ENCODE measurements at regions not wholly inside any gene's neighbourhood (a gene's known extent, or its start where the extent isn't known, plus 50 kb on each side); places are given as distances from the start of the nearest gene placed in this dataset.

GRCh38 chr17:70235252-70235651 lies 65.9 kb downstream of the KCNJ2 start:
- Histone ChIP-seq H3K27me3 (ENCODE audit: insufficient read depth) (no peaks in the 10 kb centered on the region), H3K4me1 (ENCODE audit: insufficient read depth) (no peaks in the 10 kb centered on the region), H3K79me2 (replicated peaks; ENCODE audit: insufficient read depth) (no peaks in the 10 kb centered on the region), H3K4me3 (no peak overlapping the region), H3F3A (replicated peaks; ENCODE audit: low read depth) (no peaks in the 10 kb centered on the region), H4K20me1 (replicated peaks; ENCODE audit: insufficient read depth) (no peaks in the 10 kb centered on the region), H3K27ac (ENCODE audit: low read depth) (no peak overlapping the region), H3K4me2 (no peak overlapping the region), H2AFZ (no peak overlapping the region), H3K9me2 (ENCODE audit: insufficient read depth) (no peaks in the 10 kb centered on the region; the same call in 1 of the 2 replicates), H3K36me3 (ENCODE audit: insufficient read depth) (no peaks in the 10 kb centered on the region)
- Mint-ChIP-seq H3K27ac (no peak overlapping the region), H3K4me3 (no peak overlapping the region), H3K27me3 (ENCODE audit: insufficient read depth, low read depth, poor library complexity) (peaks cover 3% of the 10 kb centered on the region), H3K9me3 (peaks cover 3% of the 10 kb centered on the region; the same call in 1 of the 3 replicates), H3K36me3 (ENCODE audit: low read depth) (no peaks in the 10 kb centered on the region), H3K4me1 (no peaks in the 10 kb centered on the region)
- DNase-seq (ENCODE audit: low spot score) (no peak), ATAC-seq (no peak)
- no peak for TF ChIP-seq CREB1 (CRISPR knock-in tag; IDR thresholded peaks at IDR 0.05; ENCODE audit: low read depth)
- TF ChIP-seq ZNF114 (CRISPR knock-in tag; IDR thresholded peaks at IDR 0.05) = no peak
- TF ChIP-seq ZNF331 (CRISPR knock-in tag; IDR thresholded peaks at IDR 0.05; ENCODE audit: low read depth) = no peak
- no peak for TF ChIP-seq EZH2phosphoT487 (IDR thresholded peaks at IDR 0.05; ENCODE audit: unreplicated experiment)
- TF ChIP-seq POLR2AphosphoS5 (IDR thresholded peaks at IDR 0.05; ENCODE audit: low read depth) = no peak

- Histone ChIP-seq H3K27me3 (ENCODE audit: insufficient read depth) (no peaks in the 10 kb centered on the region), H3K36me3 (ENCODE audit: insufficient read depth) (no peaks in the 10 kb centered on the region), H4K20me1 (replicated peaks; ENCODE audit: insufficient read depth) (no peaks in the 10 kb centered on the region), H3K4me1 (ENCODE audit: insufficient read depth) (no peaks in the 10 kb centered on the region), H3K4me2 (no peak overlapping the region), H3K9me2 (ENCODE audit: insufficient read depth) (no peaks in the 10 kb centered on the region; the same call in 1 of the 2 replicates), H3F3A (replicated peaks; ENCODE audit: low read depth) (no peaks in the 10 kb centered on the region), H3K79me2 (replicated peaks; ENCODE audit: insufficient read depth) (no peaks in the 10 kb centered on the region), H3K4me3 (no peak overlapping the region), H3K27ac (ENCODE audit: low read depth) (no peak overlapping the region), H2AFZ (no peak overlapping the region)
- H3K27me3 Mint-ChIP-seq (ENCODE audit: insufficient read depth, low read depth, poor library complexity) = peaks cover 3% of the 10 kb centered on the region
- H3K9me3 Mint-ChIP-seq = peaks cover 3% of the 10 kb centered on the region; the same call in 1 of the 3 replicates
- no peaks in the 10 kb centered on the region for H3K36me3 Mint-ChIP-seq (ENCODE audit: low read depth)
- no peaks in the 10 kb centered on the region for H3K4me1 Mint-ChIP-seq
- ATAC-seq = no peak
- no peak for DNase-seq (ENCODE audit: low spot score)
- TF ChIP-seq REST (IDR thresholded peaks at IDR 0.05; ENCODE audit: unreplicated experiment) (no peak), POLR2AphosphoS5 (IDR thresholded peaks at IDR 0.05; ENCODE audit: low read depth) (no peak)
- H3K27ac Mint-ChIP-seq = no peak overlapping the region
- no peak overlapping the region for H3K4me3 Mint-ChIP-seq
Measured at GRCh38 chr17:70238228-70238627, 68.9 kb downstream of the KCNJ2 start.

GRCh38 chr17:70238646-70239045 lies 69.3 kb downstream of the KCNJ2 start:
- Mint-ChIP-seq H3K4me1 (no peaks in the 10 kb centered on the region), H3K36me3 (ENCODE audit: low read depth) (no peaks in the 10 kb centered on the region), H3K9me3 (peaks cover 3% of the 10 kb centered on the region; the same call in 1 of the 3 replicates), H3K4me3 (no peak overlapping the region), H3K27ac (no peak overlapping the region), H3K27me3 (ENCODE audit: insufficient read depth, low read depth, poor library complexity) (peaks cover 3% of the 10 kb centered on the region)
- no peaks in the 10 kb centered on the region; the same call in 1 of the 2 replicates for H3K9me2 ChIP-seq (ENCODE audit: insufficient read depth)
- H3K4me2 ChIP-seq = no peak overlapping the region
- H3K36me3 ChIP-seq (ENCODE audit: insufficient read depth) = no peaks in the 10 kb centered on the region
- no peak overlapping the region for H3K27ac ChIP-seq (ENCODE audit: low read depth)
- H2AFZ ChIP-seq = no peak overlapping the region
- DNase-seq (ENCODE audit: low spot score) (no peak), ATAC-seq (no peak)
- no peaks in the 10 kb centered on the region for H3K79me2 ChIP-seq (replicated peaks; ENCODE audit: insufficient read depth)
- H3K4me1 ChIP-seq (ENCODE audit: insufficient read depth) = no peaks in the 10 kb centered on the region
- no peak overlapping the region for H3K4me3 ChIP-seq
- H3K27me3 ChIP-seq (ENCODE audit: insufficient read depth) = no peaks in the 10 kb centered on the region
- no peaks in the 10 kb centered on the region for H4K20me1 ChIP-seq (replicated peaks; ENCODE audit: insufficient read depth)
- H3F3A ChIP-seq (replicated peaks; ENCODE audit: low read depth) = no peaks in the 10 kb centered on the region
- TF ChIP-seq ZNF331 (CRISPR knock-in tag; IDR thresholded peaks at IDR 0.05; ENCODE audit: low read depth) = no peak
- TF ChIP-seq NANOG (IDR thresholded peaks at IDR 0.05; ENCODE audit: borderline replicate concordance) = no peak
- no peak for TF ChIP-seq CTCF (conservative IDR thresholded peaks at IDR 0.05; ENCODE audit: low read depth in 2 of 2)
- no peak for TF ChIP-seq ETS1 (IDR thresholded peaks at IDR 0.05)
- TF ChIP-seq REST (IDR thresholded peaks at IDR 0.05; ENCODE audit: unreplicated experiment) = no peak
- TF ChIP-seq EZH2phosphoT487 (IDR thresholded peaks at IDR 0.05; ENCODE audit: unreplicated experiment) = no peak

Measured in GM23338 (cell line).